NCI-H1417 treated with DMSO at 0.1 percent for 48 hours (cell line): ENCODE measurements at regions not wholly inside any gene's neighbourhood (a gene's known extent, or its start where the extent isn't known, plus 50 kb on each side); places are given as distances from the start of the nearest gene placed in this dataset.
"Not testable (repeated sequence)": the region's sequence is repeated elsewhere in the genome, so short reads cannot be mapped to it uniquely, and the experiment has no call there.

Experiments
- DNase-seq: peaks from one replicate; lab custom pipeline; 2025; lab: John Stamatoyannopoulos, UW

- no peak for DNase-seq
These were observed 356.0 kb downstream of the PPARGC1A start for GRCh38 chr4:23533859-23534258.

DNA sequence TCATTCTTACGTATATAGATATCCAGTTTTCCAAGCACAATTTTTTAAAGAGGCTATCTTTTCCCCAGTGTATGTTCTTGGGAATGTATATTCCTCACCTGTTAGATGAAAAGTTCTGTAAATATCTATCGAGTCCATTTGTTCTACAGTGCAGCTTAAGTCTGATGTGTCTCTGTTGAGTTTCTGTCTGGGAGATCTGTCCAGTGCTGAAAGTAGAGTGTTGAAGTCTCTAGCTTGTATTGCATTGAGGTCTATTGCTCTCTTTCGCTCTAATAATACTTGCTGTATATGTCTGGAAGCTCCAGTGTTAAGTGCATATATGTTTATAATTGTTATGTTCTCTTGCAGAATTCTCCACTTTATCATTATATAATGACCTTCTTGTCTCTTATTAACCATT, 373.1 kb downstream of the PPARGC1A start:
- DNase-seq: no peak

- peak; percentile 75 for DNase-seq
These were observed 385.8 kb downstream of the PPARGC1A start for GRCh38 chr4:23504083-23504482.

- peak; percentile 11 for DNase-seq
These were observed 388.9 kb downstream of the PPARGC1A start for GRCh38 chr4:23500894-23501449.

DNA sequence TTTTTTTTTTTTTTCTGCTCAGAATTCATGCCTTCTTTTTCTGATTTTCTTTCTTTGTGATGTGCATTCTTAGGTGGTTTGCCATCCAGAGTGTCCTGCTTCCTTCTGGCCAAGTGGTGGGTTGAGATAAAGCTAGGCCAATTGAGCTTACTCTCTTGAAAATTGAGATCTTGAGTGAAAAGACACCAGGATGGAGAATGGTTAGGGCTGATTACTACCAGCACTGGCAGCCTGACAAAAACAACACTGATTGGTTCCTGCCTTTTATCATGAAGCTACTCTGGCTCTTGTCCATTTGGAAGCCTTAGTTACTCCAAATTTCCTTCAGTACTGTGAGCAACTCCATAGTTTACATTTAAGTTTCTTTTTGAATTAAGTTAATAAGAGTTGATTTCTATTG, 404.0 kb downstream of the PPARGC1A start:
- DNase-seq: no peak

GRCh38 chr4:23484689-23485088, 405.2 kb downstream of the PPARGC1A start:
- no peak for DNase-seq

DNA sequence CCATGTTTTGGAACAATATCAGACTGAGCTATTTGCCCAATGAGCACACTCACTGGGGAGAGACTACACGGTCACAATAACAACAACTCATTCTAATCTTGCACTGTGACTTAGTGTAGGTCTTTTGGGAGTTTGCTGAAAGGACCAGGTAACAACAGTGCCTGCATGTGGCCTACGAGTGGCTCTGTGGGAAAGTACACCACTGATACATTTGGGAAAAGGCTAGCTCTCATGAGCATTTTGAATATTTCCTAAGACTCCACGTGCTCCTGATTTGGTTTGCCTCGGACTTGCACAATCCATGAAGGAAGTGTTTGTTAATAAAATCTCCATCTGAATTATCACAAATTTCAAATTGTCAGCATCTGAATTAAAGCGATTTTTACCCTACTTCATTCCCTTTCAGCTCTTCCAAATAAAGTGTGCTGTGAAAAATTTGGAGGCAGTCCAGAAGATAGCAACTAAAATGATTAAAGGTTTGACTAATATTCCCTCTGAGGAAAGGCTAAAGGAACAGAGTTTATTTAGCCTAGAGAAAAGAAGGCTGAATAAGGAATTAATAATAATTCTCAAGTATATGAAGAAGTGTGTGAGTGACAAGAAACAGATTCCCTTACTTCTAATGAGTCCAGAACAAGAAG, 406.4 kb downstream of the PPARGC1A start:
- DNase-seq: no peak

- DNase-seq: no peak
These were observed 408.3 kb downstream of the PPARGC1A start for GRCh38 chr4:23481566-23481965.

DNA sequence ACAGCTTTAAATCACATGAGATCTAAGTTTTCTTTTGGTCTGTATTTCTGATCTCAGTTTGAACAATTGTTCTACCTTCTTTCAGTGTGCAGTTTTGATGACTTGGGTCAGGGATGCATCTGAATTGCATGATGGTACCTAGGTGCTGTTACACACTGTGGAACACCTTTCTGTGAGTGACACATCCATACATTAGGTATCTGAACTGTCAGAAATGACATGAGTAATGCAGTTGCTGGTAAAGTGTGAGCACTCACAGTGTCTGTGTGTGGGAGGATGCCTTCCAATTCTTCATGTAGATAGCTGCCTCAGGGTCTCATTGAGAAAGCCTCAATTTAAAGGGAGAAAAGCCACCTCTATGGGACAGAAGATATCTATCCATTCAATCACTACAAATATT, 411.9 kb downstream of the PPARGC1A start:
- DNase-seq: no peak

- no peak for DNase-seq
These were observed 413.2 kb downstream of the PPARGC1A start for GRCh38 chr4:23476515-23477090.

DNA sequence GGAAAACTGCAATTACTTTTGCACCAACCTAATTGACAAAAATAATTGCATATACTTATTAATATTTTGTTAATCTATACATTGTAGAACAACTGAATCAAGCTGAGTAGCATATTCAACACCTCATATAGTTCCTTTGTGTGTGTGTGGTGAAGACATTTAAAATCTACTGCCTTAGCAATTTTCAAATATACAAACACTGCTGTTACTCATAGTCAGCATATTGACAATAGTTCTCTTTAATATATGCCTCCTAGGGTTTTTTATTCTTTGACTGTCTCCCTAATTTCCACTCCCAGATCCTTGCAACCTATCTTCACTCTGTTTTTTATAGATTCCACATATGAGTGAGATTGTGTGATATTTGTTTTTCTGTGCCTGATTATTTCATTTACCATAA, 426.8 kb downstream of the PPARGC1A start:
- no peak for DNase-seq

GRCh38 chr4:23458054-23458453, 431.8 kb downstream of the PPARGC1A start:
- DNase-seq: no peak

GRCh38 chr4:23456864-23457263, 433.0 kb downstream of the PPARGC1A start:
- DNase-seq: no peak

DNA sequence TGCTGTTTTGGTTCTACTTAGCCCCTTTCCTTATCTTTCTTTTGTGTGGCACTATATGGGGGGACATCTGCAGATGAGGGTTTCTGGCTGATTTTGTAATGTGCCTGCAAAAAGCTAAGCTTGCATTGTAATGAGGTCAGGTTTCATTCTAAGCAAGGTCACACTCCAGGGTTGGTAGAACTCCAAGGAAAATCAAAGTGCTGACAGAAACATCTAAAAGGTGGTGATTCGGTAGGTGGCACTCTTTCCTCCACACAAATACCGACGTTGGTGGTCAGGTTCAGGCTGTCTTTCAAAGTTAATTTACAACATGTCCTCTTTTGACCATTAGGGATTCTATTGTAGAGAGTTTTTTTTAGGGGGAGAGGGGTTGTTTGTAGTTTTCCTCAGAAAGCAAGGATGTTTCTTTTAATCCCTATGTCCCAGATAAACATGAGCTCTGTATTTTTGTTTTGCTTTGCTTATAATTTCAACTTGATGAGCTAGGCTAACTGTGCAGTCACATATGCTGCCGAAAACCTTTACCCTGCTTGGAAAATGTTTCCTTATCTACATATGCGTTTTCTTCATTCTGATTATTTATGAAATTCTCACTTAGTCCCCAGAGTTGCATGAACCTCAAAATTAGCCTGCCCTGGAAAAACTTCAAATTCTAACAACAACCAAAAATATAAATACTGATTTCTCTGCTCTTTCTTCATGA, 434.2 kb downstream of the PPARGC1A start:
- no peak for DNase-seq

DNA sequence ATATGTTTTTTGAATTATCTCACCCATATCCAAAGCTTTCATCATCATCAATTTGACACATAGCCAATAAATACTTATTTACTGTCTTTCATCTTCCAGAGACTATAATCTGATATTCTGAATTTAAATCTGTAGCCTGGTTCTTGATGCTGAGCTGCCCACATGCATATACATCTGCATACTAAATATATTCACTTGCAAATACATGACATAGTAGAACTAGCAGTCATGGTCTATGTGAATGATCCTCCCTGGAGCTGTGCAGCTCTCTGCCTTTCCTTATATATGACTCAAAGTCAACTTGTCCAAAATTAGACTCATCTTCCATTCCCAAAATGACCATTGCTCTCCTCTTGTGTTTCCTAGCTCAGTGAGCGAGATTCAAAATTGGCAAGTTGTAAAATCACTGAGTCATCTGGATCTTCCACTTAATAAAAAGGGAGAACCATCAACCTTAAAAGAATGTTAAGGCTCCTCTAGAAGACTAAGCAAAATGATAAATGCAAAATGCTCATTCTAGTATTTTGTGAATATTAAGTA, 448.2 kb downstream of the PPARGC1A start:
- no peak for DNase-seq

GRCh38 chr4:23438764-23439163, 451.1 kb downstream of the PPARGC1A start:
- no peak for DNase-seq

DNA sequence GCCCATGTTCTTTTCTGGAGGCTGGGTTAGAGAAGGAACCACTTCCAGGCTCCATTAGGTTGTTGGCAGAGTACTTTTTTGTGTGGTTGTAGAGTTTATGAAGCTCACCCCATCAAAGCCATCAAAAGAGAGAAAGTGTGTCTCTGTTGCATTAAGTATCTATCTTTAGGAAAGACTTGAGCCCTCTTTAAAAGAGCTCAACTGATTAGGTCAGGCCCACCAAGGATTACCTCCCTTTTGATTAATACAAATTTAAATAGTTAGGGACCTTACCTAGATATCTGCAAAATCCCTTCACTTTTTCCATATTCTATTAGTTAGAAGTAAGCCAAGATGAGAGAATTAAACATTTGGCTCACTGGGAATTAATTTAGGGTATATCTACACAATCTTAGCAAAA, 460.4 kb downstream of the PPARGC1A start:
- no peak for DNase-seq

DNA sequence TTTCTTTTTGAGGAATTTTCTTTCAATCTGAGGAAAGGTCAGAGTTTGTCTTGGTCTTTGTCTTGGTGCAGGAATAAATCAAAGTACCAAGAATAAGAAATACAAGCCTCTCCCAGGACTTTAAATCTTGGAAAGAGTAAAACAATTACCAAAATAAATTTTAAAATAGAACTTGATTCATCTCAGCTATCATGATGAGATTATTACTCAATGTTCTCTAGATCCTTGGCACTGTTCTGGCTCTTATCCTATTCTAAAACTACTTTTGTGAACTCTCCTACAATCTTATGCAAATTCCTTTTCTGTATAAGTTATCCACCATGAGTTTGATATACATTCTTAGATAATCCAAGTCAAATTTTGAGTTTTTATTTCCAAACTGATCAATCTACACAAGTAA, 464.3 kb downstream of the PPARGC1A start:
- no peak for DNase-seq

DNA sequence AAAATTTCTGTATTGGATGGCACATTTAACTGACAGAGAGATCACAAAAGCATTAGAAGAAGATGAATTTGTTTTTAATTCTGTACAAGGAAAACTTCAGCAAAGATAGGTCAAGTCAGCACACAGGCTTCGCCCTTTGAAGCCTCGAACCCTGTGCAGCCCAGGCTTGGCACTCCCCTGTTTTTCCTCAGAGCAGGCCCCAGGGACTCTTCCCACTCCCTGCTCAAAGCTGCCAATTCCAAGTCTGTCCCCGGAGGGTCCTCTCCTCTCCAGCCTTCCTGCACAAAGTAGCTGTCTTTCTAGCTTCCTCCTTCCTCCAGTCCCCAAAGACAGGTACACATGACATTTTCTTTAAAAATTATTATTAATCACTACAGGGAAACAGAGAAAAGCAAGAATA, 466.3 kb downstream of the PPARGC1A start:
- DNase-seq: no peak

DNA sequence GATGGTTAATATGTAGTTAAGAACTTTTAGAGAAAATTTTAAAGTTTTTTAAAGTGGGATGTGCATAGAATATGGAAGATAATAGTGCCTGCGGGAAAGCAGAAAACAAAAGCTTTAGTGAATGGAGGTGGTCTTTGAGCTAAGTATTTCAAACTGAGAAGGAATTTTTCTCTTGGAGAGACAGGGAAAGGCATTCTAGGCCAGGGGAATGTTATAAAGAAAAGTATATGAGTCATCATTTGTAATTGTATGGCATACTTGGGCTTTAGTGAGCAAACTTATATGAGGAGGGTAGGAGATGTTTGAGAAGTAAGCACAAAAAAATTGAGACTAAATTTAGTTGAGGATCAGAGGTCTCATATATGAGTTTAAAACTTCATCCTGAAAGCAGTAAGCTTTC, 467.0 kb downstream of the PPARGC1A start:
- no peak for DNase-seq

DNA sequence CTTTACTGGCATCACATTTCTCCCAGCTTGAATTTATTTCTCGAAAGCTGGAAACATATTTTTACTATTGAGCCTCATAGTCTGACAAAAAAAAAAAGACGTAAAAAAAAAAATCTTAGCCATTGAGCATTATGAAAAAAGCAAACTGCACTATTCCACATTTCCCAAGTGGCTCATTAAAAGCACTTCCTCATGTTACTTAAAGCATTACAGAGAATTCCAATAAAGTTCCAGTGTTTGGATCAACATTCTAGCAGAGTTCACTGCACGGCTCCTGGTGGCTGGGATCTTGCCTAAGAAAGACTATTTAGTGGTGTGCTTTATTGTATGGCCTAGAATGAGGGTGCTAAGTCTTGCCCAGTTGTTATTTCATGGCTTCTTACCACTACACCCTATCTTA, 476.2 kb downstream of the PPARGC1A start:
- DNase-seq: no peak

- DNase-seq: no peak
These were observed 477.1 kb downstream of the PPARGC1A start for GRCh38 chr4:23412701-23413100.

GRCh38 chr4:23408913-23409312, 480.9 kb downstream of the PPARGC1A start:
- not testable (repeated sequence) for DNase-seq
